ENCODE measurements at regions not wholly inside any gene's neighbourhood (a gene's known extent, or its start where the extent isn't known, plus 50 kb on each side); places are given as distances from the start of the nearest gene placed in this dataset.
A peak's percentile ranks its signal among the peaks of the same experiment; 100 is the strongest.
"Not testable (repeated sequence)": the region's sequence is repeated elsewhere in the genome, so short reads cannot be mapped to it uniquely, and the experiment has no call there.

GRCh38 chr14:59055439-59056045 lies 132.9 kb upstream of the DAAM1 start:
- peak in 7 of 11 donors; percentile 28 to 42 (median 37) for DNase-seq (ENCODE audit: extremely low read depth in 1 of 11, low read depth in 9 of 11, low spot score in 4 of 11)

GRCh38 chr14:59057551-59057950 lies 130.9 kb upstream of the DAAM1 start:
- no peak for DNase-seq (ENCODE audit: extremely low read depth in 1 of 11, low read depth in 9 of 11, low spot score in 4 of 11)

- DNase-seq (ENCODE audit: extremely low read depth in 1 of 11, low read depth in 9 of 11, low spot score in 4 of 11), result not testable (repeated sequence)
Measured at GRCh38 chr14:59058776-59059175, 129.7 kb upstream of the DAAM1 start.

GRCh38 chr14:59060841-59061240 lies 127.6 kb upstream of the DAAM1 start:
- DNase-seq (ENCODE audit: extremely low read depth in 1 of 11, low read depth in 9 of 11, low spot score in 4 of 11), result peak in 4 of 11 donors; percentile 5 to 31 (median 18)

- no peak for DNase-seq (ENCODE audit: extremely low read depth in 1 of 11, low read depth in 9 of 11, low spot score in 4 of 11)
Measured at GRCh38 chr14:59061292-59061691, 127.2 kb upstream of the DAAM1 start.

GRCh38 chr14:59063259-59063658 lies 125.2 kb upstream of the DAAM1 start:
- no peak for DNase-seq (ENCODE audit: extremely low read depth in 1 of 11, low read depth in 9 of 11, low spot score in 4 of 11)

GRCh38 chr14:59067127-59067894 lies 121.2 kb upstream of the DAAM1 start:
- no peak for DNase-seq (ENCODE audit: extremely low read depth in 1 of 11, low read depth in 9 of 11, low spot score in 4 of 11)

- DNase-seq (ENCODE audit: extremely low read depth in 1 of 11, low read depth in 9 of 11, low spot score in 4 of 11), result peak in 8 of 11 donors; percentile 29 to 60 (median 42)
Measured at GRCh38 chr14:59069163-59069854, 119.2 kb upstream of the DAAM1 start.

- DNase-seq (ENCODE audit: extremely low read depth in 1 of 11, low read depth in 9 of 11, low spot score in 4 of 11), result no peak
Measured at GRCh38 chr14:59075506-59075905, 113.0 kb upstream of the DAAM1 start.

- no peak for DNase-seq (ENCODE audit: extremely low read depth in 1 of 11, low read depth in 9 of 11, low spot score in 4 of 11)
Measured at GRCh38 chr14:59081720-59082119, 106.7 kb upstream of the DAAM1 start.

- DNase-seq (ENCODE audit: extremely low read depth in 1 of 11, low read depth in 9 of 11, low spot score in 4 of 11), result no peak
Measured at GRCh38 chr14:59085207-59085739, 103.2 kb upstream of the DAAM1 start.

- DNase-seq (ENCODE audit: extremely low read depth in 1 of 11, low read depth in 9 of 11, low spot score in 4 of 11), result no peak
Measured at GRCh38 chr14:59086241-59086882, 102.1 kb upstream of the DAAM1 start.

- DNase-seq (ENCODE audit: extremely low read depth in 1 of 11, low read depth in 9 of 11, low spot score in 4 of 11), result no peak
Measured at GRCh38 chr14:59087240-59087639, 101.2 kb upstream of the DAAM1 start.

- no peak for DNase-seq (ENCODE audit: extremely low read depth in 1 of 11, low read depth in 9 of 11, low spot score in 4 of 11)
Measured at GRCh38 chr14:59087711-59088110, 100.8 kb upstream of the DAAM1 start.

- no peak for DNase-seq (ENCODE audit: extremely low read depth in 1 of 11, low read depth in 9 of 11, low spot score in 4 of 11)
Measured at GRCh38 chr14:59090572-59090971, 97.9 kb upstream of the DAAM1 start.

GRCh38 chr14:59091404-59091803 lies 97.1 kb upstream of the DAAM1 start:
- no peak for DNase-seq (ENCODE audit: extremely low read depth in 1 of 11, low read depth in 9 of 11, low spot score in 4 of 11)

- DNase-seq (ENCODE audit: extremely low read depth in 1 of 11, low read depth in 9 of 11, low spot score in 4 of 11), result no peak
Measured at GRCh38 chr14:59091976-59092375, 96.5 kb upstream of the DAAM1 start.

- DNase-seq (ENCODE audit: extremely low read depth in 1 of 11, low read depth in 9 of 11, low spot score in 4 of 11), result no peak
Measured at GRCh38 chr14:59093902-59094301, 94.6 kb upstream of the DAAM1 start.

GRCh38 chr14:59096303-59096702 lies 92.2 kb upstream of the DAAM1 start:
- no peak for DNase-seq (ENCODE audit: extremely low read depth in 1 of 11, low read depth in 9 of 11, low spot score in 4 of 11)

Data from renal cortex interstitium (tissue), 11 donors.